HuH-7 (cell line): ENCODE measurements at regions not wholly inside any gene's neighbourhood (a gene's known extent, or its start where the extent isn't known, plus 50 kb on each side); places are given as distances from the start of the nearest gene placed in this dataset.
A peak's percentile ranks its signal among the peaks of the same experiment; 100 is the strongest.
"Not testable (repeated sequence)": the region's sequence is repeated elsewhere in the genome, so short reads cannot be mapped to it uniquely, and the experiment has no call there.

Experiments
- DNase-seq: peaks from one replicate; pipeline ENCODE4 v3.0.0; 2011; ENCODE audit warnings: low spot score

DNA sequence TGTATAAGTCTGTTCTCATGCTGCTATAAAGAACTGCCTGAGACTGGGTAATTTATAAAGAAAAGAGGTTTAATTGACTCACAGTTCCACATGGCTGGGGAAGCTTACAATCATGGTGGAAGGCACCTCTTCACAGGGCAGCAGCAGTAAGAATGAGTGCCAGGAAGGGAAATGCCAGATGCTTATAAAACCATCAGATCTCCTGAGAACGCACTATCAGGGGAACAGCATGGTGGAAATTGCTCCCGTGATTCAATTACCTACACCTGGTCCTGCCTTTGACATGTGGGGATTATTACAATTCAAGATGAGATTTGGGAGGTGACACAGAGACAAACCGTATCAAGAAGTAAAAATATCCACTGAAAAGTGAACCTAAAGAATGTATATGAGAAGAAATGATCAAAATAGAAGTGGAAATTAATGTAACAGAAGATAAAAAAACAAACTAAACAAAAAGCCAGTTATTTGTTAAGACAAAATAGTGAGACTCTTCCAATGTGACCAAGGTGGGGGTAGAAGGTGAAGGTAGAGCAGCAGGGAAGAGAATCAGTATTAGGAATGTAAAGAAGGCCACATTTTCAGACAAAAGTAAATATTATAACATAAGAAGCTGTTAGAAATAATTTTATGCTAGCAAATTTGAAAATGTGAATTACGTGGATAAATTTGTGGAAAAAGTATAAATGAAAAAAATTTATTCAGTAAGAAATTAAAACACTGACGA is 372.9 kb downstream of the NKX6-1 start:
- no peak for DNase-seq

DNA sequence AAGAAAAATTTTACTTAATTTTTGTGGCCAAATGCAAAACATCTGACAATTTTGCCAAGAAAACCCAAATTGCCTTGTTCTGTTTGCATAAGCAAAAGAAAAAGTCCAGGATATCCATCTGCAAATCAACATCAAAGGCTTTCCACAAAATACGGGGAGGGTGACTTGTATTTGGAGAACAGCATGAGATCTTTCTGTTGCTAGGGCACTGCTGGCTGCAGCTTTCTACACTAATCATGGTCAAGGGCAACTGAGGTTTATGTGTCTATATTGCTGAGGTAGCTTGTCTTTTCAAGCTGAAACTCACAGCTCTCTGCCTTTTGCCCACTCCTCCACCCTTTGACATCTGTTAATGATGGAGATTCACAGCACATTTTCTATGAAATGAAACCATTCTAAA is 389.1 kb downstream of the NKX6-1 start:
- DNase-seq: no peak

DNA sequence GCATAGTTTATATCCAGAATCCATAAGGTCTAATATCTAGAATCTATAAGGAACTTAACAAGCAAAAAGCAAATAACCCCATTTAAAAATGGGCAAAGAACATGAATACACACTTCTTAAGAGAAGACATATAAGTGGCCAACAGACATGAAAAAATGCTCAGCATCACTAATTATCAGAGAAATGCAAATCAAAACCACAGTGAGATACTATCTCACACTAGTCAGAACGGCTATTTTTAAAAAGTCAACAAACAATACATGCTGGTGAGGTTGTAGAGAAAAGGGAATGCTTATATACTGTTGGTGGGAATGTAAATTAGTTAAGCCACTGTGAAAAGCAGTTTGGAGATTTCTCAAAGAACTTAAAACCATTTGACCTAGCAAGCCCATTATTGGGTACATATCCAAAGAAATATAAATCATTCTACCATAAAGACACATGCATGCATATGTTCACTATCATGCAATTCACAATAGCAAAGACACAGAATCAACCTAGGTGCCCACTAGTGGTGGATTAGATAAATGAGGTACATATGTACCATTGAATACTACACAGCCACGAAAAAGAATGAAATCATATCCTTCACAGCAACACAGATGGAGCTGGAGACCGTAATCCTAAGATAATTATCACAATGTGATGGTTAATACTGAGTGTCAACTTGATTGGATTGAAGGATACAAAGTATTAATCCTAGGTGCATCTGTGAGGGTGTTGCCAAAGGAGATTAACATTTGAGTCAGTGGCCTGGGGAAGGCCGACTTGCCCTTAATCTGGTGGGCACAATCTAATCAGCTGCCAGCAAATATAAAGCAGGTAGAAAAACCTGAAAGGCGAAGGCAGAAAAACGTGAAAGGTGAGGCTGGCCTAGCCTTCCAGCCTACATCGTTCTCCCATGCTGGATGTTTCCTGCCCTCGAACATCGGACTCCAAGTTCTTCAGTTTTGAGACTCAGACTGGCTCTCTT is 397.2 kb downstream of the NKX6-1 start:
- DNase-seq: not testable (repeated sequence)

DNA sequence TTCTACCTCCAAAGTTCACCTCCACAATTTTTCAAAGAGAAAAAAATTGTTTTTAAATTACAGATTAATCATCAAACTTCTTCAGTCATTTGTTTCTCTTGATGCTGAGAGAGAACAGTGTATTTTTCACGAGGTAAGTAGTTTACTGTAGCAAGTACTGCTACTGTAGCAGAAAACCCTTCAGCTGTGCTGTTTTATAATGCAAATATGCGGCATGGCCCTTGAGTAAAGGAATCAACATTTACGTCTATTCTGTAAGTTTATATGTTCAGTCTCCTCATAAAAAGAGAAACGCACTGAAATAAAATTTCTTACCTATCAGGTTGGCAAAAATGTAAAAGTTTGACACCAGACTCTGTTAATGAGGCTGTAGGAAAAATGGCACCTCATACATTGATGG is 399.0 kb downstream of the NKX6-1 start:
- DNase-seq: no peak

DNA sequence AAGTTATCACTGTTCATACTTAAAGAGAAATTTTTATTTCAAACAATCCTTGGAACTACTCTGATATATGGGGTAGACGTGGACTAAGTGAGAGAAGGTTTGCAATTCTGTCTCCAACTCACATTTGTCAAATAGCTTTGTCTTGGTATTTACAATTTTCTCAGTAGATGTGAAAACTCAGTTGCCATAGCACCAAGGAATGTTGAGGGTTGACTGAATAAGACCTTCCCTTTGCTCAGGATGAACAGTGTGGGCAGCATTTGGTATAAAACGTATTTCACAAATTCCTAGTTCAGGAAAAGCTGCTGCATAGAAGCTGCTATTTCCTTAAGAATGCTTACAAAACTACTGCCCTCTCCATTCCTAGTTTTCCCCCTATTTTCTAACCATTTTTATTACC is 399.5 kb downstream of the NKX6-1 start:
- no peak for DNase-seq

DNA sequence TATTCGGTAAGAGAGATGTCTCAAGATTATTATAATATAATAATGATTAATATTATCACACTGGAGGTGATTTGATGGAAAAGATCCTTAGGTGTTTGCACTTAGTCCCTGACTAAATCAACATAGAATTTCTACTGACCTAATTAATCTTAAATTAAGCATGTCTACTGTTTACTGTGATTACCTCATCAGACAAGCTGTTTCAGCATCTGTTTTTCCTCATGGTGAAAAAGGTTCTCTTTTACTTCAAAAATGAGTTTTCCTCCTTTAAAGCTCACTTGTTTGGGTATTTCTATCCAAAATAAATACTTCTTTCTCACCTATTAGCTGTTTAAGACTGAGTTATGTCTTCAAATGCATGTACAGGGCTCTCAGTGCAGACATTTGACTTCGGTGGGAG is 407.8 kb downstream of the NKX6-1 start:
- no peak for DNase-seq

DNA sequence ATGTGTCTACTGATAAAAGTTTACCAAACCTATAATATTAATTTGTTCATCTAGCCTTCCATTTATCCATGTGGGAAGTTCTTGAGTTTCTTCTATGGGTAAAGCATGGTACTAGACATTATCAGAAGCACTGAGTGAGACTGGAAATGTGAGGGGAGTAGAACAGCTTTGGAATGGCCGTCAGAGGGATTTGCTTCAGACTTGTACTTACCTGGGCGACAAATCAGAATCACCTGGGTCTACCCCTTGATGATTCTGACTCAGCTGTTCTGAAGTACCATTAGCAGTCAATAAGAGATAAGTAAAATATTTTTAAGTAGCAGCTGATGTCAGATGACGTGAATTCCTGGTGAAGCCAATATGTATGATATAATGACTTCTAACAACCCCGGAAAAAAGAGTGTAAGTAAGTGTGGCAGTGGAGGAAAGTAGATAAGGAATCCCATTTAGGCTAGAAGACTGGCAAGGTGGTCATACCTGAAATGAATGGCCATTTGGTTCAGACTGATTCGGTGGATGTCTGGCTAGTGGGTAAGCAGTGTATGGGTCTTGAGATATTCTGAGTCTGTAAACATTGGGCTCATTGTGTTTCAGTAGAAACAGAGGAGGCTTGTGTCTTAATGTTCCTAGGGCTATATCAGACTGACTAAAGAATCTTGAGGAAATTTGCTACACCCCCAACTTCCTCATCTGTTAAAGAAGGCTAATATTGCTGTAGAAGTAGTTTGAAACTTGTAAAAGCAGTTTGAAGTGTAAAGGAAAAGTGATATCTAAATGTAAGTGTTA is 409.2 kb downstream of the NKX6-1 start:
- DNase-seq: no peak

DNA sequence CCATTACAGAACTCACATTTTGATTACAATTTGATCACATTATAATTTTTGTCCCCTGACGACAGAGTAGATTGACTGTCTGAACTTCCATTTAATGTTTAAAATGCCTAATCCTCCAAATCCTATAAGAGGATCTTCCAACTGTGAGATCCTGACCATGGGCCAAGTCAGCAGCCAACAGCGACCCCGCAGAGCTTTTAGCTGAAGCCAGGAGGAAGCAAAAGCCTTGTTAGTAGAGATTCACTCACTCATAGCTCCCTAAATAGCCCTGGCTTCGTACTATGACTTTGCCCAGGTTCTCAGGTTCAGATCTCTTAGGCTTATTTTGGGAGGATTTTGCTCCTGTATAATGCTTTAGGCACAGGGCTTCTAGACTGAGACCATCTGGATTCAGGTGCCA is 413.1 kb downstream of the NKX6-1 start:
- no peak for DNase-seq

DNA sequence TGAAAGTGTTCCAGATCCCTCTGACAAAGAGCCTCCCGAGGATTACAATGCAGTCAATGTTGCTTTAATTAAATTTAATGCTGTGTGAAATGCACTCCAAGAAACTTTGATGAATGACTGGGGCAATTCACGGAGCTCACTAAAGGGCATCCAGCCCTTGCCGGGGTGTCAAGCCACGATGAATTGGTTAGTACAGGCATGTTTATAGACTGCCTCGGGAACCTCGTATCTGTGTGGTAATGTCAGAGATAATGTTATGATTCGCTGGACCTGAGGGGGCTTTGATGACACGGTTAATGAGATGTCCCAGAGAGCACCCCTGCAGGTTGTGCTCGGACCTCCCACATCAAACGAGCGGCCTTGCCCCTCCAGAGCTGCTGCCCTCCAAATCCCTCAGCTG is 428.8 kb downstream of the NKX6-1 start:
- no peak for DNase-seq

DNA sequence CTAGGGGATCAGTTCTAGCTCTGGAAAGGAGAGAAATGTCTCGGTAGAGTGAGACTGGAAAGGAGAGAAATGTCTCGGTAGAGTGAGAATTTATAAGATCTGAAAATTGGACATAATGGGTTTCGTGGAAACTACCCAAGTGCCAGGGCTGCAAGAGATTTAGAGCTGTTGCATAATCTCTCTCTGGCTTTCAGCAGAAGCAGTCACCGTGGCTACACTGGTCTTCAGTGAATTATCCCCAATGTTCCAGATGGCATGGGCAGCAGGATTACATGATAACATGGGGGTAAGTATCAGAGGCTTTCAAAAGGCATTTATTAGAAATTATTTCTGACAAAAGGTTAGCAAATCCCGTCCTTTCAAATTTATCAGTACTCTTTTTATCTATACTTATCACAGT is 435.5 kb downstream of the NKX6-1 start:
- DNase-seq: no peak

DNA sequence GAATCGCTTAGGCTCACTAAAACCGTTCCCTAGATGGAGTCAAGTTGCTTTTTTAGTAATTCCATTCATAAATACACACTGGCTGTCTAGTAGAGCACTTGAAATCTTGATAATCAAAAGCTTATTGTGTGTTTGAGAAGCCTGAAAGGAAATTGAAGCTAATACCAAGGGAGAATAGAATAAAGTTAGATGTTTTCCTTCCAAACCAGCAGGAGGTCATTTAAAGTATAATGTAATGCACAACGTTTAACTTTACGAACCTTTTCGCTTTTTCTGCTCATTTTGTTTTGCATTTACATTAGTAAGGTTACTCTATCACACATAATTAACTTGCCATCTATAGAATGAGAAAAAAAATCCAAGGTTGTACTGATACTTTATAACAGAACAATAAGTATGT is 440.9 kb downstream of the NKX6-1 start:
- DNase-seq: no peak

DNA sequence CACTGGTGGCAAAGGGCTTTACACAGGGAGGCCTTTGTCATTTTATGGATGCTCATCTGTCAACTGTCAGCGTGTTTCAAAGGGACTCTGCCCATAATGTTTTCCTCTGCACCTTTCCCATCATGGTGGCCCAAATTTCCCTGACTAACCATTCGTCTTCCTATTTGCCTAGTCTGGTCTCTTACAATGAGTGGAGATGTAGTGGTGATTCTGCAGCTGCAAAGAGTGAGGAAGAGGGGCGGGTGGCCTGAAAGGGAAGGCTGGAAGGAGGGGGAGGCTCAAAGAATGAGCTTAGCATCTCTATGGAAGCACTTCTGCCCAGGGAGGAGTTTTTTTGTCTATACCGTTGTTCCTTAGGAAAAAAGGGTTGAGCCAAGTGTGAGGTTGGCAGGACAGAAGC is 447.5 kb downstream of the NKX6-1 start:
- DNase-seq: no peak

DNA sequence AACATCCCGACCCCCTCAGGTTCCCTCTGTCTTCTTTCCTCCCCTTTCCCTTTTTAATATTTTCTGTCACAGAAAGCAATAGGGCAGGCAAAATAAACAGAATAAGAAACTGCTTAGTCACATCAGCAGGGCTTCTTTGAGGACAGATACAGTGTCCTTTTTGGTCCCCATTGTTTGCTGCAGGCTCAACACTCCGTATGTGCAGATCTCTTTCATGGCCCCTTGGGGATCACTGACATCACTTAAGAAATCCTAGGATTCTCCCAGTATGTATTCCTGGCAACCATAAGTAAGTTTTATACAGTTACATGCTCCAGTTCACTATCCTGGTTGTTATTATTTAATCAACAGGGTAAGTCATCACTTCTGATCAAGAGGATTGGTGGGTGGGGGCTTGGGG is 448.0 kb downstream of the NKX6-1 start:
- DNase-seq: no peak

DNA sequence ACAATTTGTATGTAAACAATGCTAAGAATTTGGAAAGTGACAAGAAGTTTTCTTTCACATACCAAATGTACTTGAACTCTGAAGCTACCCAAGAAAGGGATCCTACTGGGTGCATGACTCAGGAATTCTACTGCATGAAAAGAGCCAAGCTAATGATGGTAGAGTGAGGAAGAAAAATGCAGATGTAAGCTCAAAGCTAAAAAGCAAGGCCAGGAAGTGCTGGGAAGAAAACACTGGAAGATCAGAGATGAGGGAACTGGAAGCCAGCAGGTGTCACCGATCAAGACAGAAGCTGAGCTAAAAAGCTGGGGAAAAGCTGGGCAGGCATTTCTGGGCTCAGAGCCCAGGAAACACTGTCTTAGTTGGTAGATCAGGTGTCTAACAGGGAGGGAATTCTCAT is 449.1 kb downstream of the NKX6-1 start:
- no peak for DNase-seq

DNA sequence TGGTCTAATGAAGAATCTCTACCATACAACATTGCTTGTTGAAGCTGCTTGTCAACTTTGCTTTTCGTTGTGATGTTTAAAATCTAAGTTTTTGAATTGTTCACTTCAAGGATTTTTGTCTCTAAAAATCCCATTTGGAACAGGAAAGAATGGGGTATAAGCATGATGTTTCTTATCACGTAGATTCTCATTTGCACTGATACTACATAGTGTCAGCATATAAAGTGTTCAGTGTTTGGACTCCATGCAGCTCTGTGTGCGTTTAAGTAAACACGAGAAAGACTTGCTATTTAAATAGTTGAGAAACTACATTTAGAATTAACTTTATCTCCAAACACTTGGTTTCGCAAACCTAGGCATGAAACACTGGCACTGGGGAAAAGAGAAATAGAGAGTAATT is 452.5 kb downstream of the NKX6-1 start:
- peak; percentile 2 for DNase-seq

DNA sequence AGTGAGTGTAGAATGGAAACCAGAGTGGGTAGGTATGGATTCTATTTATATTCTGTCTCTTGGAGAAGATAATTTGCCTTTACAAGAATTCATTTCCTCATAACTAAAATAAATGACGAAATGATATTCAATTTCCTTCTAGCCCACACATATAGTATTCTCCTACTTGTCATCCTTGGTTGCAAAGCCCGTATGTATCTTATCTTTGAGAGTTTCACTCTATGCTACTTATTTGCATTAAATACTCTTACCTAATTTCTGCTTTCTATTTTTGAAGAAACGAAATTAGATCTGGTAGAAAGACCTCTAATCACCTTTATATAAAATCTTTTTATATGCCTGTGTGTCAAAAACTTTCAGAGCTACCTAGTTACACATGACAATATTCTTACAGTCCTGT is 457.7 kb downstream of the NKX6-1 start:
- DNase-seq: no peak

DNA sequence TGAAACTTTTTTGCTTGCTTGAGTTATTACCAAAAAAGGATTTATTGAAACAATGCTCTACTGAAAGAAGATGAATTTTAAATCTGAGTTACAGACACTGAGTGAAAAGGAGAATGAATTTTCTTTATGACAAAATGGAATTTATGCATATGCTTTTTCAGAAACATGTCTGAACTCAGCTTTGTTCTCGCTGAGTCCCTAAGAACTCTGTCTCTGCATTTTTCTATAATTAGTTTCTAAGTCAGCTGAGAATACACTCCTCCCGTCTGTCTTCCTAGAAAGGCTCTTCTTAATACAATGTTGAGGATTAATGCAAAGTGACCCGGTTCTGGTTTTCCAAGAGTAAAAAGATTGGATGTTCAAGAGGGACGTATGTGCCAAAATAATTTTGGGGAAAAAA is 463.5 kb downstream of the NKX6-1 start:
- DNase-seq: no peak

DNA sequence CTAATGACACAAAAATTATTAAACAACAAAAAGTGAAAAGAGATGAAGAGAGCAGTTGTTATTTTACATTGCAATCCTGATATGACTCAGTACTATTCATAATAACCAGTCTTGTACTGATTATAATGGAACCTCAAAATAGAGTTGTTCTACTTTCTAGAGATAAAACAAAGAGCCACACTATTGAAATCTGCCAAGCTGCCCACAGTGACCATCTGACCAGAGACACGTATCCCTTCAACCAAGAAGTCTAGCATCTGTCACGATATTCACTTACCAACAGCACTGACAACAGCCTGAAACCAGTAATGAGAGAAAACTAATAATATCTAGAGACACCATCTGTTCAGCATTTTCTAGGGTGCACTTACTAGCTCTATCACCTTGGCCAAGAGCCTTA is 466.7 kb downstream of the NKX6-1 start:
- no peak for DNase-seq

DNA sequence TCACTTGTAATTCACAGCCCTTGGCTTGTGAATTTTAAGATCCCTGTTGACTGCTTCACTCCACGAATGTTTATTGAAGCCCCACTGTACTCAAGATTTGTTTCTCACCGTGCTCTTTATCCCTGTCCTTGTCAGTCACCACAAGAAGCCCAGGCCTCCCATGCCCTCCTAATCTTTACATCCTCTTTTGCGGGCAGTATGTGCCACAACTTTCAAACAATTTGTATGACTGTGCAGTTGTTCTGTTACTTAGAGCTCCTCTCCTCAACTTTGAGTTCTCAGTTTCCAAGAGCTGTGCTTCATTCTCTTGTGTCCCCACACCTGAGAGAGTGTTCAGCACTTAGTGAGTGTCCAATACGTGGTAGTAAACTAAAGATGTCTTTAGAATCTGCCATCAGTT is 467.7 kb downstream of the NKX6-1 start:
- no peak for DNase-seq

DNA sequence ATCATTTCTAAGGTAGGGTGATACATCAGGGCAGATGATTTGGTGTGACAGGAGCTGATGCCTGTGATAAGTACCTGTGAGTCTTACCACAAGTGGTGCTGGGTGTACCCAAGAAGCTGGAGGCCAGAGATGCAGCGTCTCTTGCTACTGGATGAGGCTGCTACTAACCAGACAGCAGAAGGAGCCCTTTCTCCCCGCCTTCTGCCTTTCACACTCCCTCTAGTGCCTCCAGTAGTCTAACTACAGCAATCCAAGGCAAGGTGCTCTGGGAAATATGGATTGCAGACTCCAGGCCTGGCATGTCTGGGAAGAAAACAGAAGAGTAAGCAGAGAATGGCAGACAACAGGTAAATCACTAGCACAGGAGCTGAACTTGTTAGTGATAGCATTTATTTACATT is 470.8 kb downstream of the NKX6-1 start:
- DNase-seq: no peak

DNA sequence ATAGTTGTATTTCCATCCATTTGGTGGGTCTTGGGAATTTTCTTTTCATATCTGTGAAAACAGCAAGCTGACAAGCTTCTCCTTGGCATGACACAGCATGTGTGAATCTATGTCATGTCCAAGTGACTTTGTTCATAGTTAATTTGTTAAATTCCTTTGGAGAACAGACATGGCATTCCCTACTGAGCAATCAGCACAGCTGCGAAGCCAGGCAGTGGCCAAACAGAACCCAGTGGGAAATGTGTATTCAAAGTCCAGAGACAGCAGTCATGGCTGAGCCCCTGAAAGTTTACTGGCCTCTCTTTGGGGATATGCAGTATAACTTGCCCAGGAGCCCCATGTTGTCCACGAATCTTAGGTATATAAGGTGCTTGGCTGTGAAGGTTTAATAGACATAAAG is 474.7 kb downstream of the NKX6-1 start:
- DNase-seq: no peak

DNA sequence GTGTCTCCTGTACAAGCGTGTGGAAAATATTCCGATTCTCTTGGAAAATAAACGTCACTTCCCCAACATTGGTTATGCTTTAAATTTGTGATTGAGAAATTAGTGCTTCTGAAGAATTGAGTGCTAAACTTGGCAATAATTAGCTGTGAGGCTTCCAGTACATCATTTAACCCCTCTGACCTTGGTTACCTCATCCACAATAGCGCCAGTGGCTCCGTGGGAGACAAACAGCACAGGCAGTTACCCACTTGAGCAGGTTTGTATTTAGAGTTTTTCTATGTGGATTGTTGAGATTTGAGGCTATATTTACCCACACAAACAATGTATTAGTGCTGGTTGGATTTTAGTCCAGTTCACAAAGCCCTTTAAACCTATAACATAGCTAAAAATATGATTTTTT is 476.5 kb downstream of the NKX6-1 start:
- no peak for DNase-seq

DNA sequence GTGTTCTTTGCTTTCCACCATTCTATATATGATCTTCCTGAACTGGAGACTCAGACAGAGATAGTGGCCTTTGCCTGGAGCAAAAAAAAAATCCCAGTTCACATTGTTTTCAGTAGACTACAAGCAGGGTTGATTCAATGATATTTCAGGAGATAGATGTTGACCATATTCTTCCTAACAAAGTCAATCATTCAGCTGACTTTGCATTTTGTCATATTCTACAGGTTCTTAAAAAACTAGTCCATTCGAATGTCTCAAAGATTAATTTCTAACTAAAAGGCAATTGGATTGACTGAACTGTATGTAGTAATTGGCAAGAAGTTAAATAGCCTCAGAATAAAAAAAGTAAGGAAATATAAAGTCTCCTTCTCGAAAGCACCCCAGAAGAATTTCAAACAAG is 479.5 kb downstream of the NKX6-1 start:
- no peak for DNase-seq
